ENCODE measurements at regions not wholly inside any gene's neighbourhood (a gene's known extent, or its start where the extent isn't known, plus 50 kb on each side); places are given as distances from the start of the nearest gene placed in this dataset.
"Not testable (repeated sequence)": the region's sequence is repeated elsewhere in the genome, so short reads cannot be mapped to it uniquely, and the experiment has no call there.

DNA sequence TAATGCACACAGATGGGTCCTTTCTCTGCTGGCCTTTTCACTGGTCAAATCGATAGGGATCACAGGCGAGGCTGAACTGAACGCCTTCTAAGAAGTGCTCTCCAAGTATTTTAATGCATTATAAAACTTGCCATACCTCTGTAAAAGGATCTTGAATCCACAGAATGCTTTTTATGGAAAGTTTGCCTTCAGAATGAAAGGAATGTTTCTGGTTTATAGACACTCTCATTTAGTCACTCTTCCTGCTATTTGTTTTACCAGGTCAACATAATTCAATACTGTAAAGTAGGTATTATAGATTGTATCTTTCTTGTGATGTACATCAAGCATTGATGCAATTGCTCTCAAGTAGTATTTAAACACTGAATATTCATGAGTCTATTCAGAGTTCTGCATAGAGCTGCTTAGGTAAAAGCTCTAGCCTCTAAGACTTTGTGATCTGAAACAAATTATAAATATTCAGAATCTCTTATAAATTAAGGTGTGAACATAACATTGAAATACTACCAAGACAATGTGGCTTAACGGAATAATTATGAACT lies 308.4 kb downstream of the ISL1 start:
- no peaks in the 10 kb centered on the region for H3K27me3 ChIP-seq (ENCODE audit: low read length)
- TF ChIP-seq EZH2phosphoT487 (conservative IDR thresholded peaks at IDR 0.05; ENCODE audit: low read length), result no peak
- TF ChIP-seq, protein P1, sequence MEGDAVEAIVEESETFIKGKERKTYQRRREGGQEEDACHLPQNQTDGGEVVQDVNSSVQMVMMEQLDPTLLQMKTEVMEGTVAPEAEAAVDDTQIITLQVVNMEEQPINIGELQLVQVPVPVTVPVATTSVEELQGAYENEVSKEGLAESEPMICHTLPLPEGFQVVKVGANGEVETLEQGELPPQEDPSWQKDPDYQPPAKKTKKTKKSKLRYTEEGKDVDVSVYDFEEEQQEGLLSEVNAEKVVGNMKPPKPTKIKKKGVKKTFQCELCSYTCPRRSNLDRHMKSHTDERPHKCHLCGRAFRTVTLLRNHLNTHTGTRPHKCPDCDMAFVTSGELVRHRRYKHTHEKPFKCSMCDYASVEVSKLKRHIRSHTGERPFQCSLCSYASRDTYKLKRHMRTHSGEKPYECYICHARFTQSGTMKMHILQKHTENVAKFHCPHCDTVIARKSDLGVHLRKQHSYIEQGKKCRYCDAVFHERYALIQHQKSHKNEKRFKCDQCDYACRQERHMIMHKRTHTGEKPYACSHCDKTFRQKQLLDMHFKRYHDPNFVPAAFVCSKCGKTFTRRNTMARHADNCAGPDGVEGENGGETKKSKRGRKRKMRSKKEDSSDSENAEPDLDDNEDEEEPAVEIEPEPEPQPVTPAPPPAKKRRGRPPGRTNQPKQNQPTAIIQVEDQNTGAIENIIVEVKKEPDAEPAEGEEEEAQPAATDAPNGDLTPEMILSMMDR (IDR thresholded peaks at IDR 0.05; ENCODE audit: insufficient read depth, low read length, poor library complexity, severe bottlenecking), result no peak
- no peaks in the 10 kb centered on the region for H3K79me2 ChIP-seq (ENCODE audit: insufficient read depth, low read length)
- no peaks in the 10 kb centered on the region for H3K9me3 ChIP-seq (ENCODE audit: insufficient read depth, low read length)
- H3K36me3 ChIP-seq (ENCODE audit: low read length), result no peaks in the 10 kb centered on the region
- H3K4me3 ChIP-seq (ENCODE audit: insufficient read depth, low read length, poor library complexity, severe bottlenecking), result no peak overlapping the region
- H3K4me2 ChIP-seq (ENCODE audit: low read depth, low read length, poor library complexity, severe bottlenecking), result no peak overlapping the region
- H3F3A ChIP-seq (ENCODE audit: insufficient read depth), result no peaks in the 10 kb centered on the region
- H3K27ac ChIP-seq (ENCODE audit: low read depth, low read length), result no peak overlapping the region
- no peaks in the 10 kb centered on the region for H4K20me1 ChIP-seq (ENCODE audit: low read depth, low read length)
- no peaks in the 10 kb centered on the region for H3K9me2 ChIP-seq (replicated peaks; ENCODE audit: insufficient read depth, low read length)
- H2AFZ ChIP-seq (ENCODE audit: low read depth, low read length, severe bottlenecking), result no peak overlapping the region
- no peak overlapping the region for H3K9ac ChIP-seq (ENCODE audit: low read length)

DNA sequence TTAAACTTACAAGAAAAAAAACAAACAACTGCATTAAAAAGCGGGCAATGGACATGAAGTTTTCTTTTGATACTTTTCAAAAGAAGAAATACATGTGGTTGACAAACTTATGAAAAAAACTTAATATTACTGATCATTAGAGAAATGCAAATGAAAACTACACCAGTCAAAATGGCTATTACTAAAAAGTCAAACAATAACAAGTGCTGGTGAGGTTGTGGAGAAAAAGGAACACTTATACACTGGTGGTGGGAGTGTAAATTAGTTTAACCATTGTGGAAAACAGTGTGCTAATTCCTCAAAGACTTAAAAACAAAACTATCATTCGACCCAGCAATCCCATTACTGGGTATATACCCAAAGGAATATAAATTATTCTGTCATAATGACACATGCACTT lies 311.6 kb downstream of the ISL1 start:
- Histone ChIP-seq H3K27ac (ENCODE audit: low read depth, low read length) (no peak overlapping the region), H3K4me3 (ENCODE audit: insufficient read depth, low read length, poor library complexity, severe bottlenecking) (no peak overlapping the region), H3K4me2 (ENCODE audit: low read depth, low read length, poor library complexity, severe bottlenecking) (no peak overlapping the region), H3K9ac (ENCODE audit: low read length) (no peak overlapping the region), H3K36me3 (ENCODE audit: low read length) (no peaks in the 10 kb centered on the region), H3K79me2 (ENCODE audit: insufficient read depth, low read length) (no peaks in the 10 kb centered on the region), H3K27me3 (ENCODE audit: low read length) (no peaks in the 10 kb centered on the region), H3K9me2 (replicated peaks; ENCODE audit: insufficient read depth, low read length) (no peaks in the 10 kb centered on the region), H2AFZ (ENCODE audit: low read depth, low read length, severe bottlenecking) (no peak overlapping the region), H3F3A (ENCODE audit: insufficient read depth) (no peaks in the 10 kb centered on the region), H3K9me3 (ENCODE audit: insufficient read depth, low read length) (no peaks in the 10 kb centered on the region), H4K20me1 (ENCODE audit: low read depth, low read length) (no peaks in the 10 kb centered on the region)
- TF ChIP-seq, protein P1 (IDR thresholded peaks at IDR 0.05; ENCODE audit: insufficient read depth, low read length, poor library complexity, severe bottlenecking), result no peak
- TF ChIP-seq EZH2phosphoT487 (conservative IDR thresholded peaks at IDR 0.05; ENCODE audit: low read length), result no peak

DNA sequence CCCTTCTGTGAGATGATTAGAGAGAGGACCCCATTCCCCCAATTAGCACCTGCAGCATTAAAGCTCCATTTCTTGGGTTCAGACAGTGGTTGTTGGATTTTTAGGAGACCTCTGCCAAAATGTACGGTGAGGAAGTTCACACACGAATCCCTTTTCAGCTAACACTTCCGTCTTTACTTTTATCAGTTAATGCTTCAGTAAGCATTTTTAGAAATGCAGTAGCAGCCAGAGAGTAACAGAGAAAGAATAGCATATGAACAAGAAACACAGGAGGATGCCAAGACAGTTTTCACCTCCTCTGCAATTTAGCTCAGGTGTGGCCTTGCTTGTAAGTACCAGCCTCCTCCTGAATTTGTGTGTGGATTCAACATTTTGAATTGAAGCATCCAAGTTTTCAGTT lies 312.9 kb downstream of the ISL1 start:
- no peak overlapping the region for H3K9ac ChIP-seq (ENCODE audit: low read length)
- no peaks in the 10 kb centered on the region for H3K27me3 ChIP-seq (ENCODE audit: low read length)
- H3K27ac ChIP-seq (ENCODE audit: low read depth, low read length), result no peak overlapping the region
- no peaks in the 10 kb centered on the region for H3K79me2 ChIP-seq (ENCODE audit: insufficient read depth, low read length)
- H3K9me2 ChIP-seq (replicated peaks; ENCODE audit: insufficient read depth, low read length), result no peaks in the 10 kb centered on the region
- H3F3A ChIP-seq (ENCODE audit: insufficient read depth), result no peaks in the 10 kb centered on the region
- TF ChIP-seq, protein P1 (IDR thresholded peaks at IDR 0.05; ENCODE audit: insufficient read depth, low read length, poor library complexity, severe bottlenecking), result no peak
- TF ChIP-seq EZH2phosphoT487 (conservative IDR thresholded peaks at IDR 0.05; ENCODE audit: low read length), result no peak
- no peaks in the 10 kb centered on the region for H3K36me3 ChIP-seq (ENCODE audit: low read length)
- no peaks in the 10 kb centered on the region for H4K20me1 ChIP-seq (ENCODE audit: low read depth, low read length)
- no peaks in the 10 kb centered on the region for H3K9me3 ChIP-seq (ENCODE audit: insufficient read depth, low read length)
- H2AFZ ChIP-seq (ENCODE audit: low read depth, low read length, severe bottlenecking), result no peak overlapping the region
- no peak overlapping the region for H3K4me3 ChIP-seq (ENCODE audit: insufficient read depth, low read length, poor library complexity, severe bottlenecking)
- H3K4me2 ChIP-seq (ENCODE audit: low read depth, low read length, poor library complexity, severe bottlenecking), result no peak overlapping the region

DNA sequence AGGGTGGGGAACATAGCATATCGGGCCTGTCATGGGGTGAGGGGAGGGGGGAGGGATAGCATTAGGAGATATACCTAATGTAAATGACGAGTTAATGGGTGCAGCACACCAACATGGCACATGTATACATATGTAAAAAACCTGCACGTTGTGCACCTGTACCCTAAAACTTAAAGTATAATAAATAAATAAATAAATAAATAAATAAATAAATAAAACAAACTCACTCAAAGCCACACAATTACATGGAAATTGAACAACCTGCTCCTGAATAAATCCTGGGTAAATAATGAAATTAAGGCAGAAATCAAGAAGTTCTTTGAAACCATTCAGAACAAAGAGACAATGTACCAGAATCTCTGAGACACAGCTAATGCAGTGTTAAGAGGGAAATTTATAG lies 318.8 kb downstream of the ISL1 start:
- H3K9me2 ChIP-seq (replicated peaks; ENCODE audit: insufficient read depth, low read length); H3F3A ChIP-seq (ENCODE audit: insufficient read depth); H3K4me2 ChIP-seq (ENCODE audit: low read depth, low read length, poor library complexity, severe bottlenecking); H3K4me3 ChIP-seq (ENCODE audit: insufficient read depth, low read length, poor library complexity, severe bottlenecking); H4K20me1 ChIP-seq (ENCODE audit: low read depth, low read length); H3K9me3 ChIP-seq (ENCODE audit: insufficient read depth, low read length); H2AFZ ChIP-seq (ENCODE audit: low read depth, low read length, severe bottlenecking); H3K9ac ChIP-seq (ENCODE audit: low read length); H3K79me2 ChIP-seq (ENCODE audit: insufficient read depth, low read length); H3K27ac ChIP-seq (ENCODE audit: low read depth, low read length); H3K36me3 ChIP-seq (ENCODE audit: low read length); H3K27me3 ChIP-seq (ENCODE audit: low read length): not testable (repeated sequence)

All from SU-DHL-6 (cell line).